Endothelial cell of umbilical vein (primary cell): ENCODE measurements at regions not wholly inside any gene's neighbourhood (a gene's known extent, or its start where the extent isn't known, plus 50 kb on each side); places are given as distances from the start of the nearest gene placed in this dataset.

Experiments used
- CTCF ChIP-seq, 2 donors: IDR thresholded peaks; 1 replicate in 1 of 2; 2 replicates in 1 of 2; pipeline ENCODE4 v1.5.1; 2011; ENCODE audit warnings: low read length in 2 of 2, mild to moderate bottlenecking in 2 of 2, moderate library complexity in 2 of 2, control low read depth in 1 of 2, inconsistent platforms in 1 of 2, low read depth in 1 of 2; ENCODE audit not compliant: insufficient read depth in 1 of 2; ENCODE audit errors: extremely low read depth in 1 of 2
- EZH2 ChIP-seq: IDR thresholded peaks from 2 replicates; pipeline ENCODE4 v1.6.1; 2012; ENCODE audit warnings: borderline replicate concordance, low read depth, mild to moderate bottlenecking, moderate library complexity, low read length, inconsistent platforms; ENCODE audit not compliant: severe bottlenecking
- FOS ChIP-seq: IDR thresholded peaks from 2 replicates; pipeline ENCODE4 v1.6.1; 2011; ENCODE audit warnings: mild to moderate bottlenecking, low read length, moderate library complexity, borderline replicate concordance; ENCODE audit not compliant: insufficient read depth
- JUN ChIP-seq: IDR thresholded peaks from 2 replicates; pipeline ENCODE4 v1.6.1; 2011; ENCODE audit warnings: borderline replicate concordance, low read depth; ENCODE audit not compliant: insufficient read length, insufficient read depth
- POLR2A ChIP-seq: IDR thresholded peaks from 2 replicates; pipeline ENCODE4 v1.6.1; 2012; ENCODE audit warnings: low read depth, mild to moderate bottlenecking, control low read depth, low read length
- POLR2AphosphoS5 ChIP-seq: IDR thresholded peaks from 2 replicates; pipeline ENCODE4 v1.6.1; 2012; ENCODE audit warnings: low read depth, mild to moderate bottlenecking, control low read depth, low read length, moderate library complexity; ENCODE audit not compliant: insufficient read depth

- TF ChIP-seq CTCF (IDR thresholded peaks at IDR 0.05; ENCODE audit: extremely low read depth in 1 of 2, insufficient read depth in 1 of 2, low read depth in 1 of 2, low read length in 2 of 2) (no peak), POLR2A (no peak), EZH2 (no peak), POLR2AphosphoS5 (no peak), JUN (no peak), FOS (no peak)
These were observed 461.9 kb downstream of the GJA1 start for GRCh38 chr6:121897337-121897760.
